A673 (cell line): ENCODE measurements at regions not wholly inside any gene's neighbourhood (a gene's known extent, or its start where the extent isn't known, plus 50 kb on each side); places are given as distances from the start of the nearest gene placed in this dataset.

ENCODE experiments used
- EZH2 ChIP-seq: fragments of 200-600 bp; sonication (generic); IDR thresholded peaks from 2 replicates; pipeline ENCODE4 v1.6.1; 2017; ENCODE audit warnings: borderline replicate concordance, low read depth, mild to moderate bottlenecking, mixed read lengths, antibody characterized with exemption, low read length; ENCODE audit not compliant: poor library complexity, severe bottlenecking
- TF ChIP-seq, protein P1 (sequence below): fragments of 300-800, 200-600 bp; sonication (generic); conservative IDR thresholded peaks from 2 replicates; pipeline ENCODE4 v1.5.1; 2017; ENCODE audit warnings: low read depth, mild to moderate bottlenecking, antibody characterized with exemption, low read length, moderate library complexity, mixed read lengths

- TF ChIP-seq, protein P1, sequence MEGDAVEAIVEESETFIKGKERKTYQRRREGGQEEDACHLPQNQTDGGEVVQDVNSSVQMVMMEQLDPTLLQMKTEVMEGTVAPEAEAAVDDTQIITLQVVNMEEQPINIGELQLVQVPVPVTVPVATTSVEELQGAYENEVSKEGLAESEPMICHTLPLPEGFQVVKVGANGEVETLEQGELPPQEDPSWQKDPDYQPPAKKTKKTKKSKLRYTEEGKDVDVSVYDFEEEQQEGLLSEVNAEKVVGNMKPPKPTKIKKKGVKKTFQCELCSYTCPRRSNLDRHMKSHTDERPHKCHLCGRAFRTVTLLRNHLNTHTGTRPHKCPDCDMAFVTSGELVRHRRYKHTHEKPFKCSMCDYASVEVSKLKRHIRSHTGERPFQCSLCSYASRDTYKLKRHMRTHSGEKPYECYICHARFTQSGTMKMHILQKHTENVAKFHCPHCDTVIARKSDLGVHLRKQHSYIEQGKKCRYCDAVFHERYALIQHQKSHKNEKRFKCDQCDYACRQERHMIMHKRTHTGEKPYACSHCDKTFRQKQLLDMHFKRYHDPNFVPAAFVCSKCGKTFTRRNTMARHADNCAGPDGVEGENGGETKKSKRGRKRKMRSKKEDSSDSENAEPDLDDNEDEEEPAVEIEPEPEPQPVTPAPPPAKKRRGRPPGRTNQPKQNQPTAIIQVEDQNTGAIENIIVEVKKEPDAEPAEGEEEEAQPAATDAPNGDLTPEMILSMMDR: no peak
- TF ChIP-seq EZH2: no peak
Measured at GRCh38 chr2:57880446-57880845, 166.2 kb upstream of the VRK2 start.
